HG02943 (cell line): ENCODE measurements at regions not wholly inside any gene's neighbourhood (a gene's known extent, or its start where the extent isn't known, plus 50 kb on each side); places are given as distances from the start of the nearest gene placed in this dataset.
"Not testable (repeated sequence)": the region's sequence is repeated elsewhere in the genome, so short reads cannot be mapped to it uniquely, and the experiment has no call there.

Experiments used
- ATAC-seq: cut with Tn5 transposase; IDR thresholded peaks from one replicate; pipeline ENCODE4 v1.9.1; 2021; ENCODE audit warnings: mild to moderate bottlenecking, low read depth, moderate library complexity; ENCODE audit not compliant: unreplicated experiment

GRCh38 chr21:35982717-35983116 is 77.6 kb downstream of the SETD4 start:
- no peak for ATAC-seq

GRCh38 chr21:35981514-35982070 is 78.7 kb downstream of the SETD4 start:
- ATAC-seq: no peak

- ATAC-seq: no peak
Observed at GRCh38 chr21:35980821-35981220, 79.5 kb downstream of the SETD4 start.

GRCh38 chr21:35977860-35978259 is 82.5 kb downstream of the SETD4 start:
- ATAC-seq: not testable (repeated sequence)

DNA sequence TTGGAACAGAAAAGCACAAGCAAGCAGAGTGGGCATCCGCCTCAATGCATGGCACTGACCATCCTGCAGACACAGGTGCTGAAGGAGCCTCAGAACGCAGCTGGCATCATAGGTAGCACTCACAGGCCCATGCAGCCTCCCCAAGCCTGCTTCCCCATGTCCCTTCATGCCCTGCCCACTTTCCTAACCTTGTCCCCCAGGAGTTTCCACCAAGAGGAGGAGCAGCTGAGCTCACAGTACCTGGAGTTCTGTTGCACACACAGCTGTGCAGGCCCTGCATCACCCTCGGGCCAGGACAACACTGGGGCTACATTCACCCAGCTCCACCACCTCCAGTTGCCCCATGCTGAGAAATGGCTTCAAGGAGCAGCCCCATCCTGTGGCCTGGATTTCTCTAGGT is 83.4 kb downstream of the SETD4 start:
- no peak for ATAC-seq

DNA sequence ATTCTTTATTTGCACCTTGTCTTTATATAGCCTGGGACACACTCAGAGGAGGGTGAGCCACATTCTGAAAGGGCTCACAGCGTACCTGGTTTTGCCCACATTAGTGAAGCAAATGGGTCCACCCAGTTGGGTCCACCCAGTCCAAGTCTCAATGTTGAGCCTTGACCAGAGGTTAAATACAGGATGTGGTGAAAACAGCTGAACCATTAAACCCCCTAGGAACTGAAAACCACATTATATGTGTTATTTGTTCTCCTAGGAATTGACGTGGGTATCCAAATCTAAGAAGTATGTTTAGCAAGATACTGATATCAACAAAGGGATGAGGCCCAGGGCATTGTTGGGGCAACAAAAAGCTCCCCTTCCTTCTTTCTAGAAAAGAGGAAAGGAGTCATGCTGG is 83.8 kb downstream of the SETD4 start:
- ATAC-seq: no peak

GRCh38 chr21:35974775-35975174 is 85.6 kb downstream of the SETD4 start:
- ATAC-seq: no peak

GRCh38 chr21:35971824-35972223 is 88.5 kb downstream of the SETD4 start:
- no peak for ATAC-seq

- no peak for ATAC-seq
Observed at GRCh38 chr21:35969281-35969680, 91.0 kb downstream of the SETD4 start.

DNA sequence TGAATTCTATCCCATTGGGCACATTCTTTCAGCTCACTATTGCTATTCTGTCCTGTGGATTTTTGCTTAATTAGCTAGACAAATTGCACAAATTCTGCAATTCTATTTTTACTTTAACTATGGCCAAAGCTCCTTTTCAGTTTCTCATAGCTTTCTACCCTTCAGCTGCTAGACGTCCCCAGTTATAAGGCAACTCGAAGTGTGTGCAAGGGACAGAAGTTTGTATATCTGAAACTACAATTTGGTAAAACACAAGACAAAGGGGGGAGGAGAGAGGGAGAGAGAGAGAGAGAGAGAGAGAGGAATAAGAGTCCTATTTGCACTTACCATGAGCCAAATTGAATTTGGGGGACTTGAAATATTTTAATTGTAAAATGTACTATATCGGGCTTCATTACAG is 91.8 kb downstream of the SETD4 start:
- no peak for ATAC-seq

GRCh38 chr21:35965699-35966098 is 94.6 kb downstream of the SETD4 start:
- ATAC-seq: no peak

DNA sequence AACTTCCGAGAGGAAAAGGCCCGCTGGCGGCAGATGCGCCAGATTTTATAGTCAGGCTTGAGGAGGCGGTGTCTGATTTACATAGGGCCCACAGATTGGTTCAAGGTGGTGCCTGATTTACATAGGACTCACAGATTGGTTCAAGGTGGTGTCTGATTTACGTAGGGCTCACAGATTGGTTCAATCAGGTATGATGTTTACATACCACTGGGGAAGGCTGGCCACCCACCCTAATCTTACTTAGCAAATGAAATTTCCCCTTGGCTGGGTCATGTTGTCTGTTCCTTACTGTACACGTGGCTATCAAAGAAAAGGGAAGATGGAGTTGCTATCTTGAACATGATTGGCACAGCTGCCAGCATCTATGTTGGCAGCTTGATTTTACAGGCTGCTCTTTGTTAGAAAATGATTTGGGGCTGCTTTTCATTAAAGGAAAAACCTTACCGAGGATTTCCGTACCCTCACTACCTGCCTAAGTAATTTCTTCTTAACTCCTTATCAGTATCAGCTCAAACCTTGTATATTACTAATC is 96.3 kb downstream of the SETD4 start:
- no peak for ATAC-seq

- no peak for ATAC-seq
Observed at GRCh38 chr21:35962917-35963316, 97.4 kb downstream of the SETD4 start.

GRCh38 chr21:35954066-35954465 is 106.3 kb downstream of the SETD4 start:
- ATAC-seq: no peak

GRCh38 chr21:35953597-35953996 is 106.7 kb downstream of the SETD4 start:
- no peak for ATAC-seq

DNA sequence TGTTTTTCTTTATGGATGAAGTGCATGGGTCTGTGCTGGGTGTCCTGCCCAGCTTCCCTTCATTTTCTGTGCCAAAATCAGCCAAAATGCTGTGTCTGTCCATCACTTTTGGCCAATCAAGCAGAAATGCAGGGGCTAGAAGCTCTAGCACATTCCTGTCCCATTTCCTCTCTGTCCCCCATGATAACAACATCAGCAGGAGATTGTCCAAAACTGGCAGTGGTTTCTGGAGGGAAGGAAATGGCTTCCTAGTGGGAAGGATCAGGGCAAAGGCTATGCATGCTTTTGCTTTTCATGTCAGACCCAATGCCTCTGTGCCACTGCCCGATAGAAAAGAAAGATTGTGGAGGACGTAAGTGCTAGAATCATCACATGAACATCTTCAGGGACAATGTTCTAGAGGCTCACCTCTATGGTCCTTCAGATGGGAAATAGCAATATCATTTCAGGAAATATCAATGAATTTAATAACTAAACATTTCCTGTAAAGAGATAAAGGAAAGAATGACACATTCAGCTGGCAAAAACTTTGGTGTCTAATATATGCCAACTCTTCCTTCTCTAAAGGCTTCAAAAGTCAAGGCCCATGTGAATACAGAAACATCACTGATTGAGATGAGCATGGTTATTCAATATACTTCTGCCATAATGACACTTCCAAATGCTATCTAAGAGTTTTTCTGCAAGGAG is 107.5 kb downstream of the SETD4 start:
- ATAC-seq: no peak

GRCh38 chr21:35948982-35949381 is 111.3 kb downstream of the SETD4 start:
- no peak for ATAC-seq

DNA sequence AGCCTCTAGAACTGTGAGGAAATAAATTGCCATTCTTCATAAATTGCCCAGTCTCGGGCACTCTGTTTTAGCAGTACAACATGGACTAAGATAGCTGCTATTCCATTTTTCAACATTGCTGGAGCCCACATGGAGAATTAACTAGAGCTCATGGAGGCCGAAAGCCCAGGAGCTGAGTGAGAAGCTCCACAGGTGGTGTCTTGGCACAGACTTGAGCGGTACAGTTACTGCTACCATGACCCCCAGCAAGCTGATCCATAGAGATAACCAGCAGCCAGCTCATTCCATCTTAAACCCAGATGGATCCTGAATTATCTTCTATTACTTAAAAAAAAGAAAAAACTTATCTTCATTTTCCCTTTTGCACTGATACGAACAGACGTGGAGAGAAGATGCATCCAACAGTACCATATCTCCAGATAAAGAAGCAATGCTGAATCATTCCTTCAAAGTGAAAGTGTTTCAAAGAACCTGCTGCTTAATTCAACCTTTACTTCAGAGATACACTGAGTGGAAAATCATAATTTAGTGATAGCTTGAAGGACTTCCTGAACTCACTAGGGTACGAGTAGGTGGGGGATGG is 115.1 kb downstream of the SETD4 start:
- no peak for ATAC-seq

GRCh38 chr21:35943752-35944151 is 116.6 kb downstream of the SETD4 start:
- ATAC-seq: no peak

- ATAC-seq: no peak
Observed at GRCh38 chr21:35942211-35943144, 117.8 kb downstream of the SETD4 start.
